K562 (cell line): ENCODE measurements at regions not wholly inside any gene's neighbourhood (a gene's known extent, or its start where the extent isn't known, plus 50 kb on each side); places are given as distances from the start of the nearest gene placed in this dataset.

Experiments
- CBFA2T3 ChIP-seq: fragments of 450-650 bp; IDR thresholded peaks from 2 replicates; pipeline ENCODE4 v1.6.1; 2017
- CTCF ChIP-seq, 3 experiments: IDR thresholded peaks in 2 of 3; conservative IDR thresholded peaks in 1 of 3; 2 replicates each; pipeline ENCODE4 v1.5.1; 2011 to 2012; ENCODE audit warnings: low read length in 3 of 3, mild to moderate bottlenecking in 3 of 3, control low read depth in 2 of 3, improper control_type of control experiment in 1 of 3, inconsistent platforms in 1 of 3, low read depth in 1 of 3, mixed read lengths in 1 of 3, moderate library complexity in 1 of 3; ENCODE audit not compliant: insufficient read depth in 2 of 3
- FOSL1 ChIP-seq: fragments of 200-800 bp; sonication (Bioruptor generic); conservative IDR thresholded peaks from 2 replicates; pipeline ENCODE4 v1.6.1; 2016; ENCODE audit warnings: missing genetic modification characterization, missing compliant biosample characterization
- MITF ChIP-seq: IDR thresholded peaks from 2 replicates; pipeline ENCODE4 v1.6.1; 2014; ENCODE audit warnings: antibody characterized with exemption
- NR2F6 ChIP-seq: fragments of 450-650 bp; formaldehyde crosslinking; IDR thresholded peaks from 2 replicates; pipeline ENCODE4 v1.4.0; 2020; ENCODE audit warnings: mild to moderate bottlenecking
- ZBTB7A ChIP-seq: IDR thresholded peaks from 2 replicates; pipeline ENCODE4 v1.6.1; 2011; ENCODE audit warnings: low read depth, mild to moderate bottlenecking, low read length, moderate library complexity, borderline replicate concordance; ENCODE audit not compliant: control insufficient read depth
- ZNF184 ChIP-seq: sonication (generic); formaldehyde crosslinking; IDR thresholded peaks from 2 replicates; pipeline ENCODE4 v1.5.0; 2020; ENCODE audit warnings: missing genetic modification reagents

GRCh38 chr18:77470569-77471413 lies 221.1 kb downstream of the GALR1 start:
- TF ChIP-seq ZBTB7A = no peak
- no peak for TF ChIP-seq MITF
- TF ChIP-seq FOSL1 = no peak
- TF ChIP-seq ZNF184 (CRISPR knock-in tag) = no peak
- no peak for TF ChIP-seq CTCF (IDR thresholded peaks at IDR 0.05 in 2 of 3, conservative IDR thresholded peaks at IDR 0.05 in 1 of 3; ENCODE audit: insufficient read depth in 2 of 3, low read depth in 1 of 3, low read length in 3 of 3)
- TF ChIP-seq NR2F6 = no peak
- no peak for TF ChIP-seq CBFA2T3
